ENCODE measurements at regions not wholly inside any gene's neighbourhood (a gene's known extent, or its start where the extent isn't known, plus 50 kb on each side); places are given as distances from the start of the nearest gene placed in this dataset.

DNA sequence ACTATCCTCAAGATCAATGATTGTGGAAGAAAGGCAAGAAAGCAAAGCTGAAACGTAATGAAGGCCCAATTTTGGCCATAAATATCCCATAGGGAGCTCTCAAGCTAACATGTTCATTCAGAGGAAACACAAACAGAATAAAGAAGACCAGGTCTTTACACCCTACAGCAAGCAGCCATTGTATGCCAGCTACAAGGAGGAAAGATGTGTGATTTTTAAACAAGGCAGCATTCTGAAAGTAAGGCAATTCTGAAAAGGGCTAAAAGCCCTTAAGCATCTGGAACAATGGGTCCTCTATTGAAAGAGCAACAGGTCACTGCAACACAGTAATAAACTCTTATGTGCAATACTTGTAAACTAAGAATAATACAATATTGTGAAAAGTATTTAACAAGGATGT lies 1002.4 kb downstream of the SLITRK1 start:
- H3K4me3 Mint-ChIP-seq, result no peak overlapping the region
- intact Hi-C loops (cut with micrococcal nuclease), result no loop called here
- peaks cover 34% of the 10 kb centered on the region for H3K9me3 Mint-ChIP-seq
- no peaks in the 10 kb centered on the region for H3K4me1 Mint-ChIP-seq (ENCODE audit: low read depth)
- H3K36me3 Mint-ChIP-seq (ENCODE audit: low read depth), result no peaks in the 10 kb centered on the region
- no peak overlapping the region for H3K27ac Mint-ChIP-seq
- no peaks in the 10 kb centered on the region for H3K27me3 Mint-ChIP-seq

DNA sequence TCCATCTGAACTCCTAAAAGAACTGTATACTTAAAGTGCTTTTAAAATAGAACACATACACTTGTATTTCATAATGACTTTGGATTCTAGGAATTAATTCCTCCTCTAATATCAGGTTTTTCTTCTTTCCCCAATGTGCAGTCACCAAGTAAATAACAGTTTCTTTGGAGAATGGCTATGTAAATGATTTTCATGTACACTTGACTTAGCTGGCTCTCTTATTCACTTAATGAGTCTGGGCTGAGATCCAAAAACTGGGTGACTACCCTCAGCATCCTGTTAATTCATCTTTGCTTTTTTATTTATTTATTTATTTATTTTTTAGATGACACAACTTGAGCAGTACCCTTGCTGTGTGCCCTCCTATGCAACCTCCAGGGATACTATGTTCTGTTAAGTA lies 1003.7 kb downstream of the SLITRK1 start:
- no peaks in the 10 kb centered on the region for H3K27me3 Mint-ChIP-seq
- no peaks in the 10 kb centered on the region for H3K36me3 Mint-ChIP-seq (ENCODE audit: low read depth)
- peaks cover 40% of the 10 kb centered on the region for H3K9me3 Mint-ChIP-seq
- no peak overlapping the region for H3K4me3 Mint-ChIP-seq
- intact Hi-C loops (cut with micrococcal nuclease), result no loop called here
- no peak overlapping the region for H3K27ac Mint-ChIP-seq
- no peaks in the 10 kb centered on the region for H3K4me1 Mint-ChIP-seq (ENCODE audit: low read depth)

DNA sequence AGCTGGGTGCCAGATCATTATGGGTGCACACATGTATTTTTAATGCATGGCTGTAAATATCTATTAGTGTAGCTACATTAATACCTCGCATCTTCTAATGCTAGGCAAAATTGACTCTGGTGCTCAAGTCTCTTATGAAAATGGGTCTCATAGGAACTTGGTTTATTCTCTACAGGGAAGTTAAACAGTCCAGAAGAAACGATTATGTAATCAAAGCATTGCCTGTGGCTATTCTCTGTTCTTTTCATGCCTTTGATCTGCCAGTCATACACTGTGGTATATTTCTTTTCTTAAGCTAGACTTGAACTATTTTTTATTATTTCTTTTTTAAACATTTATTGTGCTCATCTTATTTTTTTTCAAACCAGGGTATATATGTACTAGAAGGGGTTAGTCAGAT lies 1015.0 kb downstream of the SLITRK1 start:
- no peak overlapping the region for H3K27ac Mint-ChIP-seq
- no peaks in the 10 kb centered on the region for H3K4me1 Mint-ChIP-seq (ENCODE audit: low read depth)
- H3K9me3 Mint-ChIP-seq, result peaks cover 12% of the 10 kb centered on the region
- no peaks in the 10 kb centered on the region for H3K36me3 Mint-ChIP-seq (ENCODE audit: low read depth)
- no peak overlapping the region for H3K4me3 Mint-ChIP-seq
- no peaks in the 10 kb centered on the region for H3K27me3 Mint-ChIP-seq
- intact Hi-C loops (cut with micrococcal nuclease), result no loop called here

DNA sequence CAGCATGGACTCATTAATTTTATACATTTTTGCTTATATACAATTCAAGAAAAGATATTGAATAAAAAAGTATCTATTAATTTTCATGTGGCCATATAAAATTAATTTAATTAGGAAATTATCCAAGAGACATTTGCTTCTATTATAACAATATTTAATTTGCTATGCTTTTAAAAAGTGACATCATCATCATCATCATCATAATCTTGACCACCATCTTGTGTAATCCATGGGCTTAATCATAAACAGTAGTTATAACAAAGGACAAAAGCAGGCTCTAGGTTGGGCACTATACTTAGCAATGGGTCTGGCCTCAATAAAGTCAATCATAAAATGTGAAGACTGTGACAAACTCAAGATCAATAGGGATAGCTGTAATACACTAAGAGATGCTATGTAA lies 1031.6 kb downstream of the SLITRK1 start:
- Mint-ChIP-seq H3K4me3 (no peak overlapping the region), H3K27me3 (no peaks in the 10 kb centered on the region), H3K4me1 (ENCODE audit: low read depth) (no peaks in the 10 kb centered on the region), H3K36me3 (ENCODE audit: low read depth) (no peaks in the 10 kb centered on the region), H3K27ac (no peak overlapping the region), H3K9me3 (peaks cover 34% of the 10 kb centered on the region)
- intact Hi-C loops (cut with micrococcal nuclease), result no loop called here

DNA sequence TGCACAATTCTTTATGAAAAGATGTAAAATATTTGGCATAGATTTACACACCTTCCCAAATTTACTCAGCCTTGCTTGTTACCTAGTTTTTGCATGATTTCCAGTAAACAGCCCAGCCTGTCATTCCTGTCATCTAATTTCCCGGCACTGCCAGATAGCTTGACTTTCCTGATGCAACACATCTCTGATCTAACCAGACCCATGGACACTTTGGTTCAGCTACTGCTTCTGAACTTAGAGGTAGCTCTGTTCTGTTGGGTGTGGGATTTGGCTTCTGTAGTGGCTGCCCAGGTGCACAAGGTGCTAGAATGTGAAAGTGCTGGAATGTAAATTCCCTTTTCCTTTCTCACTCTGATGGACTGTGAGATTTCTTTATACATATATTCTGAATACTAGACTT lies 1033.5 kb downstream of the SLITRK1 start:
- H3K9me3 Mint-ChIP-seq, result peaks cover 34% of the 10 kb centered on the region
- no peak overlapping the region for H3K27ac Mint-ChIP-seq
- no peaks in the 10 kb centered on the region for H3K27me3 Mint-ChIP-seq
- H3K4me3 Mint-ChIP-seq, result no peak overlapping the region
- no peaks in the 10 kb centered on the region for H3K36me3 Mint-ChIP-seq (ENCODE audit: low read depth)
- no peaks in the 10 kb centered on the region for H3K4me1 Mint-ChIP-seq (ENCODE audit: low read depth)
- intact Hi-C loops (cut with micrococcal nuclease), result no loop called here

DNA sequence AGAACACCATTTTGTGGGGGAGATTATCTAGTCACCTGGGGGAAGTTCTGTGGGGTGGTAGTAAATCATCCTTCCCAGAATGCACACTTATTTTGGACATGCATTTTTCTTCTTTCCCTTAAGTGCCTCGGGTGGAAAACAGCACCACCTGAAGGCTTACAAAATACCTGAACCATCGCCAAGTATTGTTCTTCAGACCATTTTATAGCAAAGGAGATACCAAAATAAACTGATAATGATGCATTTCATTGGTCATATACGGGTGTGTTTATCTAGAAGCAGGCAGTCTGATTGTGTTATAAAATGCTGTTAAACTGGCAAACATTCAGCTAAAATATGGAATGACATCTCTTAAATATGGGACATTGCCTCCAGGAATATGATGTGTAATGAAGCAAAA lies 1034.7 kb downstream of the SLITRK1 start:
- no peaks in the 10 kb centered on the region for H3K4me1 Mint-ChIP-seq (ENCODE audit: low read depth)
- intact Hi-C loops (cut with micrococcal nuclease), result no loop called here
- H3K27me3 Mint-ChIP-seq, result no peaks in the 10 kb centered on the region
- no peaks in the 10 kb centered on the region for H3K36me3 Mint-ChIP-seq (ENCODE audit: low read depth)
- no peak overlapping the region for H3K27ac Mint-ChIP-seq
- H3K4me3 Mint-ChIP-seq, result no peak overlapping the region
- peaks cover 29% of the 10 kb centered on the region for H3K9me3 Mint-ChIP-seq

DNA sequence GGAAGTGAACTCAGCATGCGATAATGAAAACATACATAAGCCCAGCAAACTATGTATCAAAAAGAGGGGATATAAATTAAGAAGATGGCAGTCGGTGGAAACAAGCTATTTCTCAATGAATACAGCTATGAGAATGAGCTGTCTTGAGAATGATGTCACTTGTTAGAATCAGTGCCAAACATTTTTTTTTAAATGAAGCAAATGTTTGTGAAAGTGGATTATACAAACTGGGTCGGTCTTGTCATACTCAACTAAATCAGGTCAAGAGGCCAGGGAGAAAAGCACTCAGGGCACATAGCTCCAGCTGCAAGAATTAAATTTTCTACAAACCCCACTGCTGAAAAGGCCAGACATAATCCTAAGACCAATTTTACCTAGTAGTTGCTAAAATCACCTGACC lies 1048.4 kb downstream of the SLITRK1 start:
- H3K4me1 Mint-ChIP-seq (ENCODE audit: low read depth), result no peaks in the 10 kb centered on the region
- no peaks in the 10 kb centered on the region for H3K27me3 Mint-ChIP-seq
- no peak overlapping the region for H3K27ac Mint-ChIP-seq
- intact Hi-C loops (cut with micrococcal nuclease), result no loop called here
- peaks cover 43% of the 10 kb centered on the region for H3K9me3 Mint-ChIP-seq
- H3K36me3 Mint-ChIP-seq (ENCODE audit: low read depth), result no peaks in the 10 kb centered on the region
- no peak overlapping the region for H3K4me3 Mint-ChIP-seq

DNA sequence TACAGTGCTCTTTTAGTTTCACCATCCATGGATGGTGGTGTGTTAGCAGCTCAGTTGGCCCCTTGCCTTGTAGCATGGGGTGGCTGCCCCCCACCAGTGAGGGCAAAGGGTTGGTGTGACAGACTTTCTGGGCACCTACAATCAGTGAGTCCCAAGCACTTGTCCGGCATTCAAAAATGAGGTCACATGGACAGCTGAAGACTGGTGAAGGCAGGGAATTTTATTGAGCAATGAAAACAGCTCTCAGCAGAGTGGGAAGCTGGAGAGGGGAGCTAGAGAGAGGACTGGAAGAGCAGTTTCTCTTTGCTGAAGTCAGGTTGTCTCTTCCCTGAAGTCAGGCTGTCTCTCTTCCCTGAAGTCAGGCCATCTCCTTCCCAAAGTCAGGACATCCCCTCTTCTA lies 1053.2 kb downstream of the SLITRK1 start:
- Mint-ChIP-seq H3K9me3 (peaks cover 61% of the 10 kb centered on the region), H3K4me3 (no peak overlapping the region), H3K4me1 (ENCODE audit: low read depth) (no peaks in the 10 kb centered on the region), H3K27me3 (no peaks in the 10 kb centered on the region), H3K27ac (no peak overlapping the region), H3K36me3 (ENCODE audit: low read depth) (no peaks in the 10 kb centered on the region)
- intact Hi-C loops (cut with micrococcal nuclease), result no loop called here

DNA sequence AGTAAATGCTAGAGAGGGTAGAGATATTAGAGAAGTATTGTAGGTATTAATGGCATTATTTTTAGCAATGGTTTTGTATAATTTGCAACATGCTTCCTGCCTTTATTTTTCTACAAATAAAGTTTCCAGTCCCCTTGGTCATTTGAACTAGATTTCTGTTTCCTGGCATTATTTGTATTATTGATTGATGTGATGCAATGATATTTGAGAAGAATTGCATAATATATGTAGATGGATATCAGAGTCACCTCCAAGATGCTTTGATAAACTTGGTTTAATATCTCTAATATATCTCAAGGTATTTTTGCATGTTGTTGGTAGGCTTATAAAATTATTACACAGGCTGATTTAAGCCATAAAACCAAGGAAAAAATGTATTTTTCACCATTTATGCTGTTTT lies 1054.5 kb downstream of the SLITRK1 start:
- intact Hi-C loops (cut with micrococcal nuclease), result no loop called here
- Mint-ChIP-seq H3K36me3 (ENCODE audit: low read depth) (no peaks in the 10 kb centered on the region), H3K4me3 (no peak overlapping the region), H3K27ac (no peak overlapping the region), H3K9me3 (peaks cover 59% of the 10 kb centered on the region), H3K4me1 (ENCODE audit: low read depth) (no peaks in the 10 kb centered on the region), H3K27me3 (no peaks in the 10 kb centered on the region)

DNA sequence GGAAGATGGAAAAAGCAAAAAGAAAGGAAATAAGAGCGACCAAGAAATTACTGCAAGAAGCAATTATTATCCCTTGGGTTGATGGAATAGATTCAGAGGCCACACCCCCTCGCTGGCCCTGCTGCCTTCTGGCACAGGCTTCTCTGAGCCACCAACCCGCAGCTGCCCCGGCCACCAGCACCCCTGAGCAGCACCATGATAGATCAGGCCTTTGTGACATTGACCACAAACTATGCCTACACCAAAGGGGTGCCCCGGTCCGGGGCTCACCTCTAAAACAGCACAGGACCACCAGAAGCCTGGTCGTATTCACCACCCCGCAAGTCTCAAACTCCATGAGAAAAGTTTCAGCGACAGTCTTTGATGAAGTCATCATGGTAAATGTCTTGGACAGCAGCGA lies 1059.3 kb downstream of the SLITRK1 start:
- H3K36me3 Mint-ChIP-seq (ENCODE audit: low read depth), result no peaks in the 10 kb centered on the region

DNA sequence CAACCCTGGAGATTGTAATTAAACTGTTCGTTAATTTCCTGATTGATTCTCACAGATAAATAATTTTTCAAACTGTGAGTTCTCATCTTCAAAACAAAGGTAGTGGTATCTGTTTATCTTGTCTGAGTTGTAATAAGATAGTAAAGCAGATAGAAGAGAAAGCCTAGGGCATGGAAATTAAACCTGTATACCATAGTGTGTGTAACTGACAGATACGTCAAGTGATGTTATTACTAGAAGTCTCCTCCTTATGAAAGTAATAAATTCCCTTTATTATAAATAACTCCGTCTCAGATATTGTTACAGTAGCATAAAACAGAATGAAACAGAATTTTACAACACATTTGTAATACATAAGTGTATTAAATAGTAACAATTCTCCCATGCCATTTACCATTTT lies 1065.1 kb downstream of the SLITRK1 start:
- H3K27me3 Mint-ChIP-seq, result no peaks in the 10 kb centered on the region
- no peak overlapping the region for H3K27ac Mint-ChIP-seq
- peaks cover 29% of the 10 kb centered on the region for H3K9me3 Mint-ChIP-seq
- H3K4me3 Mint-ChIP-seq, result no peak overlapping the region
- H3K36me3 Mint-ChIP-seq (ENCODE audit: low read depth), result no peaks in the 10 kb centered on the region
- H3K4me1 Mint-ChIP-seq (ENCODE audit: low read depth), result no peaks in the 10 kb centered on the region
- intact Hi-C loops (cut with micrococcal nuclease), result no loop called here

More for the DNA sequence above, 1059.3 kb downstream of the SLITRK1 start:
- intact Hi-C loops (cut with micrococcal nuclease), result no loop called here
- peaks cover 38% of the 10 kb centered on the region for H3K9me3 Mint-ChIP-seq
- H3K27me3 Mint-ChIP-seq, result no peaks in the 10 kb centered on the region
- H3K4me1 Mint-ChIP-seq (ENCODE audit: low read depth), result no peaks in the 10 kb centered on the region
- H3K27ac Mint-ChIP-seq, result no peak overlapping the region
- no peak overlapping the region for H3K4me3 Mint-ChIP-seq

DNA sequence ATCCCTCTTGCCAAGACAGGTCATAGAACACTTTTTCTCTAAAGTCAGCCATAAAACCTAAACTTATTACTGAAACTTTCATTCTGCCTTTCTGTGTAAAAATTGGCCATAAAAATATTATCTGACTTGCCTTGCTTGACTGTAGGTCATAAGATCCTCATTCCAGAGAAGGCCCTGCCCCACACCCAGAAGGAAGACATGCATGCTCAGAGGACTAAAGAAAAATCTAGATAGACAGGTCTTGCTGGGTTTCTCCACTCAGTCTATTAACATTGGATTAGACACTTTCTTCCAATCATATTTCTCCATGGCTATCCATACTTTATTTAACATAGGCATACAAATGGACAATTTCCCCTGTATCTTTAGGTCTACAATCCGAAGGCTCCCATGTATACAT lies 1066.5 kb downstream of the SLITRK1 start:
- intact Hi-C loops (cut with micrococcal nuclease), result no loop called here
- Mint-ChIP-seq H3K4me1 (ENCODE audit: low read depth) (no peaks in the 10 kb centered on the region), H3K9me3 (peaks cover 42% of the 10 kb centered on the region), H3K4me3 (no peak overlapping the region), H3K27ac (no peak overlapping the region), H3K27me3 (no peaks in the 10 kb centered on the region), H3K36me3 (ENCODE audit: low read depth) (no peaks in the 10 kb centered on the region)

DNA sequence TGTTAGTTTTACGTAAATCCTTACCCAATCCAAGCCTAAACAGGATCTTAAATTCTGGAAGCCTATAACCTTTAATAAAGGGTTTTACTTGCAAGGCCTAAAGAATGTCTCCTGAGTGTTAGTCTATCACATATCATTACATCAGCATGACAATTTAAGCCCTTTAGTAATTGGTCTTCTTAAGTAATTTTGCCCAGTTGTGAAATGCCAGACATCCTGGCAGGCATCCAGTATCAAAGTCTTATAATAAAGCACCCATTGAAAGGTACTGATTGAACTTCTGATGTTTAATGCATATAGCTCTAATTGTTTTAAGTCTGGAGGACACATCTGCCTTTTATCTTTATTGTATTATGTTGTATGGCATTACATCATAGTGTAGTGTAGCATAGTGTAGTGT lies 1078.9 kb downstream of the SLITRK1 start:
- Mint-ChIP-seq H3K9me3 (no peaks in the 10 kb centered on the region), H3K36me3 (ENCODE audit: low read depth) (no peaks in the 10 kb centered on the region), H3K4me3 (no peak overlapping the region), H3K27me3 (no peaks in the 10 kb centered on the region), H3K4me1 (ENCODE audit: low read depth) (no peaks in the 10 kb centered on the region), H3K27ac (no peak overlapping the region)
- intact Hi-C loops (cut with micrococcal nuclease), result no loop called here

DNA sequence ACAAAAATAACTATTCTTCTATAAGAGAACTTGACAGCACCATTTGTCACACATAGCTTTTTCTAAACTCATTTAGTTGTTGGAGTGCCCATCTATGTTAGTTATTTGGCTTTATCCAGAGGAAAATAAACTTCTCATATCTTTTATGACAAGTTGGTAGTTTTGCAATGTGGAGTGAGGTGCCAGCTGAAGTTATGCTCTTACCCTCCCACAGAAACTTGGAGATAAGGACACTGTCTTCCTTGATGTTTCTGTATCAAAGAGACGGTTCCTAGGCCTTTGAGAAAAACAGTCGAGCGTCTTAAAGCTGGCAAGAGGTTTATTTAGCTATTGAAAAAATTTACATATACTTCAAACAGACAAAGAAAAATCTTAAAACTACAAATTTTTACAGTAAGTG lies 1079.7 kb downstream of the SLITRK1 start:
- H3K4me3 Mint-ChIP-seq, result no peak overlapping the region
- intact Hi-C loops (cut with micrococcal nuclease), result no loop called here
- no peaks in the 10 kb centered on the region for H3K4me1 Mint-ChIP-seq (ENCODE audit: low read depth)
- H3K36me3 Mint-ChIP-seq (ENCODE audit: low read depth), result no peaks in the 10 kb centered on the region
- no peaks in the 10 kb centered on the region for H3K9me3 Mint-ChIP-seq
- no peak overlapping the region for H3K27ac Mint-ChIP-seq
- no peaks in the 10 kb centered on the region for H3K27me3 Mint-ChIP-seq

DNA sequence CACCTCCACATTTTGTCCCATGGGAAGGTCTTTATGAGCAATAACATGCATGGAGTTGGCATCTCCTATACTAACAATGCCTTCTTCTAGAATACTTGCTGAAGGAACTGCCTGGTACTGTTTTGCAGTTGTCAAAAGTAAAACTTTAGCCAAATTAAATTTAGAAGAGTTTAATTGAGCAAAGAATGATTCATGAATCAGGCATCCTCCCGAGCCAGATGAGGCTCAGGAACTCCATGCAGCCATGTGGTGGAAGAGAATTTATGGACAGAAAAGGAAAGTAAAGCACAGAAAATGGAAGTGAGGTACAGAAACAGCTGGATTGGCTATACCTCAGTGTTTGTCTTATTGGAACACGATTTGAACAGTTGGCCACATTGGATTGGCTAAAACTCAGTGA lies 1081.9 kb downstream of the SLITRK1 start:
- no peaks in the 10 kb centered on the region for H3K36me3 Mint-ChIP-seq (ENCODE audit: low read depth)
- no peak overlapping the region for H3K27ac Mint-ChIP-seq
- no peaks in the 10 kb centered on the region for H3K4me1 Mint-ChIP-seq (ENCODE audit: low read depth)
- intact Hi-C loops (cut with micrococcal nuclease), result no loop called here
- no peaks in the 10 kb centered on the region for H3K27me3 Mint-ChIP-seq
- no peak overlapping the region for H3K4me3 Mint-ChIP-seq
- H3K9me3 Mint-ChIP-seq, result no peaks in the 10 kb centered on the region

DNA sequence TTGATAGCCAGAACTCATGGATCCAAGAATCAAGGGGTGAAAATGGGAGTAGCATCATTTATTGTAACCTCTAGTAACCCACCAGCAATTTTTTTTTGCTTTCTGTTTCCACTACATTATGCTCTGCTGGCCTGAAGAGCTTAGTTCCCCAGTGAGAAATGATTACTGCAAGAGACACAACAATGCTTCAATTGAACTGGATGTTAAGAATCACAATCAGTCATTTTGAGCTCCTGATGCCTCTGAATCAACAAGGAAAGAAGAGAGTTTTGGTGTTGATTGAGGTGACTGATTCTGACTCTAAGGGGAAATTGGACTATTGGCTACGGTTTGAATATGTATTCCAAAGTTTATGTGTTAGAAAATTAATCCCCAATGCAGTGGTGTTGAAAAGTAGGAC lies 1084.4 kb downstream of the SLITRK1 start:
- H3K9me3 Mint-ChIP-seq, result no peaks in the 10 kb centered on the region
- H3K27me3 Mint-ChIP-seq, result no peaks in the 10 kb centered on the region
- H3K36me3 Mint-ChIP-seq (ENCODE audit: low read depth), result no peaks in the 10 kb centered on the region
- intact Hi-C loops (cut with micrococcal nuclease), result no loop called here
- no peaks in the 10 kb centered on the region for H3K4me1 Mint-ChIP-seq (ENCODE audit: low read depth)
- no peak overlapping the region for H3K27ac Mint-ChIP-seq
- no peak overlapping the region for H3K4me3 Mint-ChIP-seq

Measured in dendritic cell treated with granulocyte-macrophage colony-stimulating factor and Interleukin-4, amounts not matched to agents 40 ng/mL and 50 ng/mL, for 4 days (primary cell).